ENCODE measurements at regions not wholly inside any gene's neighbourhood (a gene's known extent, or its start where the extent isn't known, plus 50 kb on each side); places are given as distances from the start of the nearest gene placed in this dataset.

DNA sequence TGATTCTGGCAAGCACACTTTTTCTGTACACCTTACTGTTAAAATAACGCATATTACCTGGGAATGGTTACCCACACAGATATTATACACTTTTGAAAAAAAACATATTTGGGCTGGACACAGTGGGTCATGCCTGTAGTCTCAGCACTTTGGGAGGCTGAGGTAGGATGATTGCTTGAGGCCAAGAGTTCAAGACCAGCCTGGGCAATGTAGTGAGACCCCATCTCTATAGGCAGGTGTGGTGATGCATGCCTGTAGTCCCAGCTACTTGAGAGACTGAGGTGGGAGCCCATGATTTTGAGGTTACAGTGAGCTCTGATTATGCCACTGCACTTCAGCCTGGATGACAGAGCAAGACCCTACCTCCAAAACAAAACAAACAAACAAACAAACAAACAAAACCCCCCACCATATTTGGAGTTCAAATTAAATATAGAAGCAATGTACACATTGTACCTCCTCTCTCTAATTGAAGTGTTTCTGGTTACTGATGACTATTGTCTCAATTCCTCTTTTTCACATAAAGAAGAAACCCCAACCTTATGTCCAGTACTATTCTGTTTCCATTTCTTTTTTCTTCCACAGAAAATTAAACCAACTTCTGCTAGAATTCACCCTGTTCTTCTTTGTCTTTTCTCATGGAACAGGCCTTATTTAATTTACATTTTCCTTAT lies 152.6 kb upstream of the UMPS start:
- no peak for DNase-seq (ENCODE audit: low read depth)

DNA sequence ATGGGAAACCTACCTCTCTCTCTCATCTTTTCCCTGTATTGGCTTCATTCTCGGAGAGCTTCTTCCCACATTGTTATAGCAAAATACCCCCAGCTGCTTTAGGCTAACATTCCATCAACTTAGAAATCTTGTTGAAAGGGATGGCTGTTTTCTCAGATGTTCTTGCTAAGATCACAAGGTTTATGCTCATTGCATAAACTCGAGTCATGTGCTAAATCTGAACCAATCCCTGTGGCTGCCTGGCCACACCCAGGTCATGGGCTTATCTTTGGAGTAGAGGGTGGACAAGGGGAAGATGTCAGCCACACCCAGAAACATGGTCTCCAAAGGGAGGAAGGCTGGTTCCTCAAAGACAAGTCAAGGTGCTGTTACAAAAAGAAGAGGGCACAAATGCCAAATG lies 150.6 kb upstream of the UMPS start:
- DNase-seq (ENCODE audit: low read depth): no peak

DNA sequence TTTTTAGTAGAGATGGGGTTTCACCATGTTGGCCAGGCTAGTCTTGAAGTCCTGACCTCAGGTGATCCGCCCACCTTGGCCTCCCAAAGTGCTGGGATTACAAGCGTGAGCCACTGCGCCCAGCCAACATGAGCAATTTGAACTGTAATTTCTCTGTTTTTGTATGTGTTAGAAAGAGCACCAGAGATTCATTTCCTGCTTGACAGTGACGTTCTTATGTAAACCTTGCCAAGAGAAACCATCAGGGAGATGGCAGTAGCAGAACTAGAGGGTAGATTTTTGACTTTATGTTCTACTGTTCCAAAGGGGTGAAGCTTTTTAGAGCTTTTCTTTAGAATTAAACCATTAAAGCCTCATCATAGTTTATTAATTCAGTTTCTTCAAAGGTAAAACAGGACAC lies 148.1 kb upstream of the UMPS start:
- DNase-seq (ENCODE audit: low read depth): no peak

DNA sequence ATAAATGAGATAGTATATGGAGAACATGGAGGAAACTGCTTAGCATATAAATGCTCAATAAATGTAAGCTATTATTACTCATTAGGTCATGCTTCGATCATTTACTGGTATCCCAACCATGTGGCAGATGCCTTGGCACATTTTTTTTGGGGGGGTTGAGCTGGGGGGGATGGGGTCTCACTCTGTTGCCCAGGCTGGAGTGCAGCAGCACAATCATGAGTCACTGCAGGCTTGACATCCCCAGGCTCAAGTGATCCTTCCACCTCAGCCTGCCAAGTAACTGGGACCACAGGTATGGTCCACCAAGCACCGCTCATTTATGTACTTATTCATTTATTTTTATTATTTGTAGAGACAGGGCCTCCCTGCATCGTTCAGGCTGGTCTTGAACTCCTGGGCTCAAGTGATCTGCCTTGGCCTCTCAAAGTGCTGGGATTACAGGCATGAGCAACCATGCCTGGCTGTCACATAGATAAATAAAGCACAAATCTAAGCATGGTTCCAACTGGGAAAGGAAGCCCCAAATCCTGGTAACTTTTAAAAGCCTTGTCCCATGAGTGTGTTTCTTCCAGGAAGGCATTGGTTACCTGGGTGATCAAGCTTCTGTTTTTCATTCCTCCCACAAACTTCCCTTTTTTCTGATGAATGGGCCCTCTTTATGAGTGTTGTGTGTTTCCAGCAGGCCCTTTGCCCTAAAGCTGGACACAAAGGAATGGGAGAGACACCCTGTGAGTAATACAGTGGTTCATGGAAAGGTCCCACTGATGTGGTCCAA lies 147.4 kb upstream of the UMPS start:
- DNase-seq (ENCODE audit: low read depth): no peak

DNA sequence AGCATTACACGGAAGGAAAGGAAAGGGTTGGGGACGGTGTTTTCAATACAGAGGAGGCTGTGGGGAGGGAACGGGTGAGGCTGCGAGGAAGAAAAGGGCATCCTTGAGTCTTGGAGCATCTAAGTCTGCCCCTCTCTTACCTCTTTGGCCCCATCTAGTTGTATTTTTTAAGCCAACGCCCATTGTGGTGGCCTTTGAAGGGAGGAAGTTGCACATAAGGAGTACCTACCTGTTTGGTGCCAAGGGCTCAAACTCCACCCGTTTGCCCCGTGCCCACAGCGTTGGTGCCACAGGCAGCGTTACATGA lies 146.1 kb upstream of the UMPS start:
- no peak for DNase-seq (ENCODE audit: low read depth)

DNA sequence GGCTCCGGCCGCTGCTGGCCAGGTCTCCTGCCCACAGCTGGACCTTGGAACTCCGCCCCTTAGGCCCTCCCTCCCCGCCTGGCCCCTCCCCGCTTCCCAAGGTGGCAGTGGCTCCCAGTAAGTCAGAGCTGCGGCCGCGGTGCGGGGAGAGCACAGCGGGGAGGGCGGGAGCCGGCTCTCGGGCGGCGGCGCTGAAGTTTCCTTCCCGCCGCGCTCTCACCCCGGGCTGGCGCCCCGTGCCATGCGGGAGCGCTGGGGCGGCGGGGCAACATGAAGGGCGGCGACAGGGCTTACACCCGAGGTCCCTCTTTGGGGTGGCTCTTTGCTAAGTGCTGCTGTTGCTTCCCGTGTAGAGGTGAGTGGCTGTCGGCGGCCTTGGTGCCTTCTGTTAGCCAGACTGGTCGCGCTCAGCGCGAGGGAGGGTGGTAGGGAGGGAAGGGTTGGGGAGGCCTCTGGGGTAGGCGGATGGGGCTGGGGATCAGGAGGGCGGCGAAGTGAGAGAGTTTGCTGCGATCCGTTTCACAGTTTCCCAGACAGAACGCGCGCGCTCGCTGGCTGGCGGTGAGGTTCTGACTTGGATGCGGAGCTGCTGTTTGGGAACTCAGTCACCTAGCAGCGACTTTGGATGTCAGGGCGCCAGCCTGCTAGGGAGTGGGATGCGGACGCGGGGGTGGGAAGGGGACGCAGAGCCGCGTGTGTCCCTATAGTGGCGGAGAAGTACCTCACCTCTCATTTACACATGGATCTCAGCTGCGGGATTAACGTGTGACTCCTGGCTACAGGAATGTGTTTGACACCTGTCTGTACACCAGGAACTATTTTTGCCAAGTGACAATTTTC lies 145.5 kb upstream of the UMPS start:
- peak; percentile 41 for DNase-seq (ENCODE audit: low read depth)

DNA sequence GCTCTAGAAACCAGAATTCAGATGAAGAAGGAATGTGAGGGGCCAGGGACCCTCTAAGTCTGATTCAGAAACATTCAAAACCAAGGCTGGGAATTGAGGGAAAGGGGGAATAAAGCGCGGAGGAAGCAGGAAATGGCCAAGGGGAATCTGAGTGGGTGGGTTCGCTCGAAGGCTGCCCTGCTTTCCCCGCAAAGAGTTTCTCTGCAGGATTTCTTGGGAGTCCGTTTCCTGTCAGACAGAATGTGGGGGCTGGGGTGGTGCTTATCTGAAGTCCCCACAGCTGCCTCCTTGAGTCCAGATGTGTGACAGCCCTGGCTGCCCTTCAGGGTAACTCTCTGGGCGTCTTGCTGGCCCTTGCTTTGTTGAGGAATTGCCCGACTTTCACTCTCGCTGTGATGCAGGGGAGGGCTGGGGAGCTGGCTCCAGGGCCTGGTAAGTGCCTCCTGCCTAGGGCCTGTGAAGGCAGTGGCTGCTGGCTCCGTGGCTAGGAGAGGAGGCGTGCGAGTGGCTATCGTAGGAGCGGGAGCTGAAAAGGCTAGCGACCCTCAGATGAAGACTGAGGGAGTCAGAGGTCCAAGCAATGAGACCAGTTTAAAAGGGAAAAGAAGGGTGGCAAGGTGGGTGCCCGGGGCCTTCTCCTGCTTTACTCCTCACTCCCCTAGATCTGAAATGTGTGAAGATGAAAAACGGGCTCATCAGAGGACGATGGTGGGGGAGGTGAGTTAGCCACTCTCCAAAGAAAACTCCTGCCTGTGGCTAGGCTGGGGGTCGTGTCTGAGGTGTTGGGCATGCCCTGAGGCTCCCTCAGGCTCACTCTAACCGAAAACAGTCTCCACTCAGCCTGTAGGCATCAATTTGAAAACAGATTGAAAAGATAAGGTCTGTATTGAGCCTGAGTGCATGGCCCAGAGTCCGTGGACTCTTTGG lies 143.9 kb upstream of the UMPS start:
- no peak for DNase-seq (ENCODE audit: low read depth)

DNA sequence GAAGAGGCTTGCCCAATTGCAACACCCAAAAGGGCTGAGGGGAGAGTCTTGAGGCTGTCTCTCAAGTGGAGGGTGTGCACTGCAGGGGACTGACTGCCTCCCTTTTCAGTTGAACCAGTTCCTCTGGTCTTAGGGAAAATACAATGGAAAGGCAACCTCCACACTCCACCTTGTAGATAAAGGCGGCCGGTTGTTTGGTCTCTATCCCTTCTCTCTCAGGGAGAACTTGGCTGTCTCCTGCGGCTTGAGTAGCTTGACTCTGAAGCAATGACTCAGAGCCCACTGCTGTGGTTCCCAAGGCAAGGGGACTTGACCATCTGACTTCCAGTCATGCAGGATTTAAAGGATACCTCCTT lies 143.2 kb upstream of the UMPS start:
- DNase-seq (ENCODE audit: low read depth): no peak

DNA sequence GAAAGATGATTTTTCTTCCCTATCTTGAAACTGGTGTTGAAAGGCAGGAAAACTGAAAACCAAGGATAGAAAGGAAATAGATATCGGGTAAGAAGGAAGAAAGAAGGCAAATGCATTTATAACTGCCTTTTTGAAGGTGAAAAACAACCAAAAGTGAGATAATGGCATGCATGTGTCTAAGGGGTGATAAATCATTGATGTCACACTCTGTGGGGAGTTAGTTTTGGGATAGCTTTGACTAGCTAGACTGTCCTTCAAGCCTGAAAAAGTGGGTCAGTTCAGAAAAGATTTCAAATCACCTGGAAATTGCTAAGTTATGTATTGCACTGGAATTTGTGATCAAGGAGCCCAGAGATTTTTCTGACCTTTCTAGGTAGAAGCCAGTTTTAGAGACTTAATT lies 142.2 kb upstream of the UMPS start:
- DNase-seq (ENCODE audit: low read depth): no peak

DNA sequence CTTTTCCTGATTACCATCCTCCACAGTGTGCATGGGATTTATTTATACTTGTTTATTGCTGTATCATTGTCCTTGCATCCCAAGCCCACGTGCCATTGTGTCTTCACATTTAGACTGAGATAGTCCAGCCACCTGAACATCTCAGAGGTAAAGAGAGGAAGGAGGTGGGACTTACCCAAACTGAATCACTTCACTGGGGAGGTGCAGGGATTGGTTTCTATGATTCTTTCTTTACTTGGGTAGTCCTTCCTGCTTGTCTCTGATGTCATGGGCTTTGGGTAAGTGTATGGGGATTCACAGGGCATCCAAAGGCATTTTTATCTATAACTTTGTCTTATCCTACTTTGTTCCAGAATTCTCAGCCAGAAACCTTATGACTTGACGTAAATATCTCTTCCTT lies 141.5 kb upstream of the UMPS start:
- no peak for DNase-seq (ENCODE audit: low read depth)

DNA sequence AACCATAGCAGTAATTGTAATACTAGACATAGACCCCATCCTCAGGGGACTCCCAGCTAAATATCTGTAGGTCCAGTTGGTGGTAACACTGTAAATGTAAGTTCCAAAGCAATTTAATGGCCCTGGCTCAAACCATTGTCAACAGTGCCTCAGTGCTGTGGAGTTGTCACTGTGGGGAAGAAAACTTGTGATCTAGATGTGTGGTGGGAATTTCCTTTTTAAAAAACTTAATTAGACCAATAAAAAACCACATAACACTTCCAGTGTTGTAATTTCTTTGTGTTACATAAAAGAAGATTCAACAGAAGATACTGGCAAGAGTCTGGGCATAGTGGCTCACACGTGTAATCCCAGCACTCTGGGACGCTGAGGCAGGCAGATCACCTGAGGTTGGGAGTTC lies 138.6 kb upstream of the UMPS start:
- DNase-seq (ENCODE audit: low read depth): no peak

DNA sequence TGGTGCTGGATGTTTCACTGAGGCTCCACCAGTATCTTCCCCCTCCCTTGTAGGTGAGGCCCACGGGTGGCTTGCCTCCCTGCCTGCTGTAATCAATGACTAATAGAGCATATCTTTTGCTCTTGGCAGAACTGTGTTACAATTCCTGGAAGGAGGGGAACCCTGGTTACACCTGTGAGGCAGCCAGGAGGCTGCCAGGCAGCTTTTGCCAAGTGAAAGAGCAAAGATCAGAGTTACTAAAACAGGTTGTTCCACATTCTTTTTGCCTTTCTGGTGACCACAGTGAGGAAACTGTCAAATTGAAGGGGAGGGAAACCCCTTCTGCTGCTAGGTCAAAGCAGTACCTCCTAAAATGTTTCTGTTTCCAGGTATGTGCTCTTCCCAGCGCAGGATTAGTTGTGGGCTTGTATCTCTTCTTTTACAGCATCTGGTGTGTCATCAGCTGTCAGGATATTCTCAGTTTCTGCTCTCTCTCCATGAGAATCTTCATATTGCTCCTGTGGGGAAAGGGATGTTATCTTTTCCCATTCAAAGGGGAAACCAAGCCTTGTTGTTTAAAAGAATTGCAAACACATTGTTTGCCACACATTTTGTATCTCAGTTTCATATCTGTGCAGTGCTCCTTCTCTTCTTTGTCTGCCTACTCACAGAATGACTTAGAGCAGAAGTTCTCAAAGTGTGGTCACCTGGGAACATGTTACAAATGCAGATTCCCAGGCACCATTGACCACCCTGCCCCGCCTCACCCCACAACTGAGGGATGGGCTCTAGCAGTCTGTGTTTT lies 137.4 kb upstream of the UMPS start:
- DNase-seq (ENCODE audit: low read depth): no peak

DNA sequence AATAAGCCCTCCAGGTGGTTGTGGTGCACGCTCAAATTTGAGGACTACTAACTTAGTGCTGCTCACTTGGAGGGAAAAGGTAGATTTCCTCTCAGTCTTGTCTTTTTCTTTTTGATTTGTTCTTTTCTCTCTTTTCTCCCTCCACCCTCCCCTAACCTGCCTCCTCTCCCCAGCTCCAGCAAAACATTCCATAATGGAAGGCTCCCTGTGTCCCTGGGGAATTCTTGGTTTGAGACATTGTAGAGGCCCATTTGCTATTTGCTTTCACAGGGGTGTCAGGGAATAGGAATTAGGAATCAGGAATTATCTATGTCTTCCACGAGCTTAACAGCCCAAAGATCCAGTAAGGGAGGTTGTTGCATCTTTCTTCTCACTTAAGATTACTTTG lies 136.8 kb upstream of the UMPS start:
- no peak for DNase-seq (ENCODE audit: low read depth)

DNA sequence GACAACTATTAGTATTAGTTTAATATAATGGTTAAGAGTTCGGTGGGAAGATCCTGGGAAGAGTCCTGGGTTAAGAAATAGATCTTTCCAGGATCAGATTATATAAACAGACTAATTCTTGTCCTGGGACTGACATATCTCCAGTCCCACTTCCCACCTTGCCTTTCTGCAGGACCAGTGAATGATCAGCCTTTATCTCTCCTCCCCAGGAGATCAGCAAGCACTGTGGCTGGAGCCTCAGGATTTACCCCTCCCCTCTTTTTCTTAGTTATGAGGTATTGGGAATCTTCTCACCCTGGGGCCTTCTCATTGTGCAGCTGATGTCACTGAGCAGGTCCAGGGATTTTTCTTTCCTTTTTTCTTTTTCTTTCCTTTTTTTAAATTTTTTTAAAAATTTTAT lies 135.7 kb upstream of the UMPS start:
- DNase-seq (ENCODE audit: low read depth): no peak

DNA sequence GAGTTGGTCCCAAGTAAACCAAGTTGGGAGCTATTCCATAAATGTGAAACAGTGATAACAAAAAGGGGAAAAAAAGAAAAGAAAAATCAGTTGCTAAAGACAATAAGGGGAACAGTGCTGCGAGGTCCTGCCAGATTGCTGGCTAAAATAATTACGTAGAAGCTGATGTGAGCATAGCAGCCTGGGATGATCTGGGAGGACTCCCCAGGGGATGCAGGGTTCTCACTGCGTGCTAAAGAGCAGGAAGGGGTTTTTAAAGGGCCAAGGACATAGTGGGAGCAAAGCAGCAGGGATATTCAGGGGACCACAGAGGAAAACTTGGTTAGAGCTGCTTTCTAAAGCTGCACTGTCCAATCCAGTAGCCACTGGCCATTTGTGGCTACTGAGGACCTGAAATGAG lies 133.0 kb upstream of the UMPS start:
- no peak for DNase-seq (ENCODE audit: low read depth)

DNA sequence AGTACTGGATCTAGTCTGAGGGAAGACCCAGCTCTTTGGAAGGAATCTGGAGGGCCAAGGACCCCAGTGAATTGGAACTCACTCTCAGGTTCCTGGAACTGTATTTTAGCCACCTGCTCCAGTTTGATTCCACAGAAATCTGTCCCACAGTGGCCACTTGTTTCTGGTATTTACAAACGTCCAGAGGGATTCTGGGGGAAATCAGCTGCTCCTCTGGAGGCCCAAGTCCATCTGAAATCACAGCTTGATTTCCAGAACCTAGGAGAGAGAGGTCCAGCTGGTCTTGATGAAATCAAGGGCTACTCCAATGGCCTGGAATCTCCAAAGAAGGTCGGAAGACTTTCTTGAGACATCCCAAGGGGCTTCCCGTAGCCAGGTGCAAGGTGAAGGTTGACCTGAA lies 132.3 kb upstream of the UMPS start:
- no peak for DNase-seq (ENCODE audit: low read depth)

DNA sequence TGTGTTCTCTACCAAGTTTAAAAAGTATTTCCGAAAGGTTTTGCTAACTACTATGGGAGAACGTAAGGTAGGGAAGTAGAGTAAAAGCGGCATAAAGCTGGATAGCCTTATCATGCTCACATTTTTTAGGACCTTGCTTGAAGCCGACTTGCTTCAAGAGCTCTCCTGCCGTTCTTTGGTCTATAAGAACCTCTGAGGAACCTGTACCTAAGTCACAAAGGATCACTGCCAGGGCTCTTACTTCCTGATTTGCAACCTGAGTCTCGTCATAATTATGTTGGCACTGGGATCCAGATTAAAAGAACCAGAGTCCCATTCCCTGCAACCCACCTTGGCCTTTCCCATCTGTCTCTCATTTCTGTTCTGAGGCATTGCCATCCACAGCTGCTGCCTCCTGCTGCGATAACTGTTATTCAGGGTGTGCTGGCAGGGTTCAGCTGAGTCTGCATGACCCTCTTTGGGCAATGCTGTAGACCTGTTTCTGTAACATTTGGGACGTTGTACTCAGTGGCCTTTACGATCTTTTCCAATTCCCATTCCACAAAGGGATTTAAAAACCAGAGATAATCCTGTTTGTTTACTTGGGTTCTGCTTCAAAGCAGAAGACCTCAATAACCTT lies 131.0 kb upstream of the UMPS start:
- no peak for DNase-seq (ENCODE audit: low read depth)

DNA sequence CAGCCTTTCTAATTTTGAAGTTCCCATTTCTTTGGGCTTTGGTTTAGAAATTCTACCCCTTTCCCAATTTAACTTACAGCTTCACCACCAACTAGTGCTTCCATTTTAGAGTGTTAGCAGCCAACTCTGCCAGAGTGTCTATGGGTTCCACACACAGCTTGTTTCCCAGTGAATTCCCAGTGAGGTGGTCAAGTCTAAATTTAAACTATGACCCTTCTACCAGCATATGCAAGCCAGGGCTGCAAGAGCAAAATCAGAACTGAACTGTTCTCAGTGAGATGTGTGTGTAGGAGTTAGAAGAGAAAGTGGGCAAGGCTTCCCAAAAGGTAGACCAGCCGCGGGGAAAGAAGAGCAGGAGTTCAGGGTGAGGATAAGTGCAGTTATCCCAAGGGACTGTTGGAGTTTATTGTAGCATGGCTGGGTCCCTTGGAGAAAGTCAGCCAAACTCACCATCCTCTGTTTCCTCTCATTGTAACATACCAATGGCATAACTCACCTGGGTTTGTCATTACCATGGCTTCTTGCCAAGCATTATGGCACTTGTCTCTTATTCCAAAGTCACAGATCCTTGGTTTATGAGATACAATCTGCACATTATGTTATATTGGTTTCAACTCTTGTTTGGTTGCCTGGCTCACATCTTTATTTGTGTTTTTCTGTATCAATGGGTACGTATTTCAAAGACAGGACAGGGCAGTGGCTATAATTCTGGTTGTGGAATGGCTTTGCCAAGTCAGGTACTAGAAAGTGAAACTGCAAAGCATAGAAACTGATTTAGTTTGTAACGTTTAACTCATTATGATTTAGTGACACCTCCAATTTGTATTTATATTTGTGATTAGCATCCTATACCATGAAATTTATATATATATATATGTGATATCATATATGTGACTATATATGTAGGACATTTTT lies 130.2 kb upstream of the UMPS start:
- DNase-seq (ENCODE audit: low read depth): peak; percentile 48

DNA sequence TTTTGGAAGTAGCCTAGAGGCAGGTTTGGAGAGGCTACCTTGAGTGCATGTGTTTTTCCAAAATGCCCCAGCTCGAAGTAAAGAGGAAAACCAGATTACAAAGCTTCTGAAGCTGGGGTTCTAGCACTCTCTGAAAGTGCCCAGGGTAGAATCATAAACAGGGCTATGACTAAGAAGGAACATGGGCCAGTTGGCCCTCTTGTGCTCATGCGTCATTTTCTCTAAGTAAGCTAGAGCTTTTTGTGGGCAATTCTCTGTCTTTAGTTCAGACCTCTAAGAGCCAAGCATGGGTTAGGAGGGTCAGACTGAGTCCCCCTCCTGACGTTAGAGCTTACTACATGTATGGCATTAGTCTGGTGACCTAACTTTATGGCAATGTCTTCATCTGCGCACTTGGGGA lies 129.5 kb upstream of the UMPS start:
- DNase-seq (ENCODE audit: low read depth): no peak

DNA sequence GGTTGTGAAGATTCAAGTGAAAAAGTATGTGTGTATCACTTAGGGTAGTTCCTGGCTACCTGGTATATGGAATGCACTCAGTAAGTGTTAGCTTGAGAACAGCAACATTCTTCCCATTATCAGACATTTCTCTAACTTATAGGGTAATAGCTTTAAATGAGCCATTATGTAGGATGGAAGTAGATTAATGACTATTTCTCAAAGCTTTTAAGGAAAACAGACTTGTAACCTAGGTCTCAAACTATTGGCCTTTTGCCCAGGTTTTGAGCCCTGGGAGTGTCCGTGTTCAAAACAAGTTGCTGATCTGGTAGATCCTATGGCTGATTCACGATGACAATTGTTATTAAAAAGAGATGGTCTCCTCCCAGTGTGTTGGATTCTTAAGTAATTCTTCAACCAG lies 129.1 kb upstream of the UMPS start:
- no peak for DNase-seq (ENCODE audit: low read depth)
